HG03139 (cell line): ENCODE measurements at regions not wholly inside any gene's neighbourhood (a gene's known extent, or its start where the extent isn't known, plus 50 kb on each side); places are given as distances from the start of the nearest gene placed in this dataset.
"Not testable (repeated sequence)": the region's sequence is repeated elsewhere in the genome, so short reads cannot be mapped to it uniquely, and the experiment has no call there.

Source experiments
- ATAC-seq: cut with Tn5 transposase; IDR thresholded peaks from one replicate; pipeline ENCODE4 v1.9.1; 2021; ENCODE audit not compliant: unreplicated experiment

DNA sequence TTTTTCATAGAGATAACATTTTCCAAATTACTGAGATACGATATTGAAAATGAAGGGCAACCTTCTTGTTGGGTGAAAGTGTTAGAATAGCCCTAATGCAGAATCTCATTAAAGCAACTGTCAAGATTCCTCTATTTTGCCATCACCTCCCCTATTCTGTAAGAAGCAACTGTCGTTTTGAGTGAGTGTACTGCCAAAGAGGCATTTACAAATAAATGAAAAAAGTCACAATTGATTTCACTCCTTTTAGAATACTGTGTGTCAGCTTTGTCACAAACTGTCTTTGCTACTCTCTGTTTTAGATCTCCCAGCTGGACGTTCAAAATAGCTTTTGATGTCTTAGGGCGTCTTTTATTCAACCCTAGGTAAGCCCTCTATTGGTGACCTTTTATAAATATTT, 322.8 kb upstream of the NAALADL2 start:
- ATAC-seq = no peak

DNA sequence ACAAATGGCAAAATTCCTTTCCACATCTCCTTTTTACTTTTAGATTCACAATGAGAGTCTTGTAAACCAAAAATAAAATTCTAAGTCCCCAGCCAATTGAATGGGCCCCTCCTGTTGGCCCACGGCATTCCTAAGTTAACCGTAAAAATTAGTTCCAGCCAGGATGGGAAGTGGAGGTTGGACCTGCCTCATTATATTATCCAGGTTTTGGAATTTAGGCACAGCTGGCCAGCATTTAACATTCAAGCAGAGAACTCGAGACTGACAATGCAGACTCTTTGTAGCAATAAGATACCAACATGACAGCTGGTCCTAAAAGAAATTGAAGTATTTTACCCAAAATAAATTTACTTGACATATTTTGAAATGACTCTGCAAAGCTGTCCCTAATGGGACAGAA, 321.0 kb upstream of the NAALADL2 start:
- ATAC-seq = no peak

DNA sequence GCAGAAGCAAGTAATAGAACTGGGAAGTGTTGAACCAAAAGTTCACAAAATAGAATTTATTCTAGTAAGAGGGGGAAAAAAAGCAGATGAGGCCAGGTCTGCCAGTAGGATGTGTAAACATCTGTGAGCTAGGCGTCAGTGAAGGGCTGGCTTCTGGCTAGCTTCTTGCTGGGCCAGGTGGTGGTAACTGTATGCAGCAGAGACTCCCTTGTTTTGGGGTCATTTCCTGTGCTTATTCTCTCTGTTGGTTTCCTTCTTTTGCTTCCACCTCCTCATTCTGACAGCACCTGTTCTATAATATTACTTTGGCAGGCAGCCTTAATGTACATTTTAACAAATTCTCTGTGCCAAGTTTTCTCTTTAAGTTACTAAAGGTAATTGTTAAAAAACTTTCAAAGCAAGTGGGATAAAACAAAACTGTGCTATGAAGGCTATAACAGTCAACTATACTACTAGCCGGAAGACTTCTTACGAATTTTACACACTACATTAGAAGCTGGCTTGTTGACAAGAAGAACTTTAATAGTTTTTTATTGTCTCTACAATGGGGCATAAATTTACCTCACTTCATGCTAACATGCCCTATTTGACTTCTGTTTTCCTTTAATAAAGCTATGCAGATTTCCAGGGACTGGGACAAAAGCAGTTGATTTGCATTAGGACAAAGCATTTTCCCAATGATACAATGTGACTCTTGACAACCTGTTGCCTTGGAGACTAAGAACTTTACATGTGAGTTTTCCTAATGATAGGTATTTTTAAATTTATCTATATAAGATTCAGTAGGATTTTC, 318.8 kb upstream of the NAALADL2 start:
- ATAC-seq = no peak

- no peak for ATAC-seq
Observed at GRCh38 chr3:174541708-174542315, 317.3 kb upstream of the NAALADL2 start.

DNA sequence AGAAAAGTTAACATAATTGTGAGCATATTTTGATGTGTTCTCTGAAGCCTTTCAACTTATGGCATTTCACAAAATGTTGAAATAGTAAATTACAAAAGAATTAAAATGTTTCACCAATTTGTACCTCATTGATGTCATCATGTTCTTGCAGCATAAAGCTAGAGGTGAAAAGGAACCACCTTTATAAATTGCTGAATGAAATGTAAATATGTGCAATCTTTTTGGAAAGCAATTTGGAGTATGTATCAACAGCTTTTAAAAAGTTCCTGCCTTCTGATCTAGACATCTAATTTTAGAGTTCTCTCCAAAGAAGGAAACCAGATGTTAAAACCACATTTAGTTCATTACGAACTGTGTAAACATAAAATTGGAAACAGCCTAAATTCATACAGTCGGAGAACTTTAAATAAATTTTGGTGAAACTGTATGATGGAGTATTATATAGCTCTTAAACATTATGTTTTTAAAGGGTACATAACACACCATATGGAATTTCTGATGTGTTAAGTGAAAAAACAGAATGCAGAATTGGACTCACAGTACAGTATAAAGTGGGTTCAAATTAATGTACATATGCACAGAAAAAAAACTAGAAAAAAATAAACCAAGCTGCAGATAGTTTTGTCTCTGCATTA, 311.2 kb upstream of the NAALADL2 start:
- ATAC-seq = no peak

DNA sequence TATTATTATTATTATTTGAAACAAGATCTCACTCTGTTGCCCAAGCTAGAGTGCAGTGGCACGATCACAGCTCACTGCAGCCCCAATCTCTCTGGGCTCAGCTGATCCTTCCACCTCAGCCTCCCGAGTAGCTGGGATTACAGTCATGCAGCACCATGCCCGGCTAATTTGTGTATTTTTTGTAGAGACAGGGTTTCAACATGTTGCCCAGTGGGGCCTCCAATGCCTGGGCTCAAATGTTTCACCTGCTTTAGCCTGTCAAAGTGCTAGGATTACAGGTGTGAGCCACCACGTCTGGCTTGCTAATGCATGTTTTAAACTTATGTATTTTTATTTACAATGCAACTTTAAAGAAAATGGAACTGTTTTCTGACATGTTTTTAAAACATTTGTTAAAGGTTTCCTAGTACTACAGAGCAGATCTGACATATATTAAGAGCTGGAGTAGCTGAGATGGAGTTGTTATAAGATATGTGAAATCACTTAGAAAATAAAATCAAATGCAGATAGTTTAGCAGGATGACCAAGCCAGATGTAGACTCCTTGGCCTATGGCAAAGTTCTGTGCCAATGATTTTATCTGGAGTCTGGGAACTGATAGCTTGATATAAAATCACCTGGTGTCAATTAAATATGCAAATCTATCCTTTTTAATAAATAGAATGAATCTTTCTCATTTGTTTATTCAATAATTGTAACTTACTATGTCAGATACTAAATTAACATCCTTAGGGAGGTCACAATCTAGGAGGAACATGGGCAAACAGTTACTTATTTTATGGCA, 310.1 kb upstream of the NAALADL2 start:
- no peak for ATAC-seq

- no peak for ATAC-seq
Observed at GRCh38 chr3:174581558-174581957, 277.6 kb upstream of the NAALADL2 start.

DNA sequence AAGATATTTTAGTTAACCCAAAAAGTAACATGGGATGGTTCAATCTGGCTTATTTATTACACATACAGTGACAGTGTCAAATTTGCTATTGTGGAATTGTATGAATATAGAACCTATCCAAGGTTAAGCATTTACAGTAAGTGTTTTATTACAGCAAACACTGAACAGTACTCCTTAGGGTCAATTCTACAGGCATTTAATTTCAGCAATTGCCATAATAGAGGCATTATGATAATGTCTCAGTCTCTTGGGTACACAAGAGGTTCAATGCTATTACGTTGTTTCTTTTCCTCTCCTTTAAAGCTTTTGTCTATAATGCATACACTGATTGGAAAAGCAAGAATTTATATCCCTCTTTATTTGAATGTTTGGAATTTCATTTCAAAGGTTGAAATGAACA, 275.7 kb upstream of the NAALADL2 start:
- ATAC-seq = no peak

GRCh38 chr3:174587137-174587536, 272.0 kb upstream of the NAALADL2 start:
- ATAC-seq = not testable (repeated sequence)

DNA sequence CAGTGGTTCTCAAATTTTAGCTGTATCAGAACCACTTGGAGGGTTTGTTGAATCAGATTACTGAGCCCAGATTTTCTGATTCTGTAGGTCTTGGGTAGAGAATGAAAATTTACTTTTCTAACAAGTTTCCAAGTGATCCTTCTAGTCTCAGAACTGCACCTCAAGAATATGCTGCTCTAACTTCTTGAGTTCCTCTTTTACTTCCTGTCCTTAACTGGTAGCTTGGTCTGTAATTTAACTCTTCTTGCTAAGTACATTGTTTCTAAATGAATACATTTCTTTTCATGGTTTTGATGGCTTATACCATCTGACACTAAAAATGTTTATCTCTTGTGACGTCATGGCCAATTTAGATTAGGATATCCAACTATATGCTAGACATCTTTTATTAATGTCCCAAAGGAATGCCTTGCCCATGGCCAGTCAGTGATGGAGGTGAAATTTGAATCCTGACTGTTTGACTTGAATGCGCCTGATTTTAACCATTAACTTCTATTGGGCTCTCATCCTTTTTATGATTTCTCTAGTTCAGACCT, 262.6 kb upstream of the NAALADL2 start:
- no peak for ATAC-seq

- ATAC-seq = no peak
Observed at GRCh38 chr3:174598885-174599439, 260.2 kb upstream of the NAALADL2 start.

DNA sequence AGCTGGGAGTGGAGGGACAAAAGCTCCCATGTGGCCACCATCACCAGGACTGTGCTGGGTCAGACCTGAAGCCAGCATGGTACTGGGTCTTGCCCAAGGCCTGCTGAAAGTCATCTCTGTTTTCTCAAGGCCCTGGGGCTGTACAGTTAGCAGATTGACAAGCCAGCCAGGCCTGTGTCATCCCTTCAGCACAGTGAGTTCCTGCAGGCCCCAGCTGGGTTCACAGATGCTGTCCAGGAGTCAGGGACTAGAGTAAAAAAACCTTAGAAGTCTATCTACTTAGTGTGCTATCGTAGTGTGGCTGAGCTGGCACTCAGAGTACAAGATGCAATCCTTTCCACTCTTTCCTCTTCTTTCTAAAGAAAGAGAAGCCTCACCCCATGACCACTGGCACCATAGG, 246.0 kb upstream of the NAALADL2 start:
- ATAC-seq = no peak

DNA sequence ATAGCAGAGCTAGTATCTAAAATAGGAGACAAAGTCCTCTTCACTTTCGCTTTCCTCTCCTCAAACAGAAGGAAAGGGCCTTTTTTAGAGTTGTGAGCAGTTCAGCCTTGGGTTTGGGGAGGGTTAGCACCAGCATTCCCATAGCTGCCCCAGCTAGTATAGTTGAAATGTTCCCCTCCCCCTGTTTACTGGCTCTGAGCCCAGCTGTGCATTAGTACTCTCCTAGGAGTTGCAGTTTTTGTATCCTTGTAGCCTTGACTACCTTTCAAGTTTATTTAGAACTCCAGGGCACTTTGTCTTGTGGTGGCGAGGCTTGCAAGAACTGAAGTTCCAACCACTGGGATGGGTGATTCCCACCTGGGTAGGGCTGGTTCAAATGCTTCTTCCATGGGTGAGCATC, 245.1 kb upstream of the NAALADL2 start:
- no peak for ATAC-seq

GRCh38 chr3:174618368-174619080, 240.6 kb upstream of the NAALADL2 start:
- ATAC-seq = no peak

DNA sequence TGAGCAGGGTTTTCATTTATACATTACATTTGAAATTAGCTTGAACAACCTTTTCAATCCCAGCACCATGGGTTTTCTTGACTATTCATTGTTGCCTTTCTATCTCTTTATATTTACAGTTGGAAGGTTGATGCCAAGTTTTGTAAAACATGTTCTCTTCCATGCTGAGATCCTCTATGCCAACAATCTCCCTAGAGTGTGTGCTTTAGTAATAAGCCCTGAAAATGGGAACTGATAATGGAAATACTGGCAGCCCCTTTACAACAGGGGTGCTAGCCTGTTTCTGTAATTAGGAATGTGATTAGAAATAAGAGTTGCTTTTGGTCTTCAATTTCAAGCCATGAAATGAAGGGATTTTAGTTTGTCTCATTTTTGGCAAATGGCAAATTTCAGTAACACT, 239.9 kb upstream of the NAALADL2 start:
- no peak for ATAC-seq

DNA sequence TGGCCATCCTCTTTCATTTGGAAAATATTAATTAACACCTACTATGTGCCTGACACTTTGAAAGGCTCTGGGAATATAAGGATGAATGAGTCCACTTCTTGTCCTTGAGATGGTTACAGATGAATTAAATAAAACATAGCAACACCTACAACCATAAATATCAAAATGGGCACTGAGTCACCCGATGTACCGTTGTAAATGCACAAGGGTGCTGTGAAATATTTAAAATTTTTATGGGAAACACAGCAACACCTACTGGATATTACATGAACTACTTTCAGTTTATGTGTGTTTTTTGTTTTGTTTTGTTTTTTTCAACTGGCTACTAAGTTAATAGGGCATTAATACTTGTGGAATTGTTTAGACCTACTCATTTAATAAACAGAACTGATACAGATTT, 239.0 kb upstream of the NAALADL2 start:
- no peak for ATAC-seq

GRCh38 chr3:174620855-174621472, 238.2 kb upstream of the NAALADL2 start:
- ATAC-seq = no peak

GRCh38 chr3:174633342-174633741, 225.8 kb upstream of the NAALADL2 start:
- ATAC-seq = no peak

DNA sequence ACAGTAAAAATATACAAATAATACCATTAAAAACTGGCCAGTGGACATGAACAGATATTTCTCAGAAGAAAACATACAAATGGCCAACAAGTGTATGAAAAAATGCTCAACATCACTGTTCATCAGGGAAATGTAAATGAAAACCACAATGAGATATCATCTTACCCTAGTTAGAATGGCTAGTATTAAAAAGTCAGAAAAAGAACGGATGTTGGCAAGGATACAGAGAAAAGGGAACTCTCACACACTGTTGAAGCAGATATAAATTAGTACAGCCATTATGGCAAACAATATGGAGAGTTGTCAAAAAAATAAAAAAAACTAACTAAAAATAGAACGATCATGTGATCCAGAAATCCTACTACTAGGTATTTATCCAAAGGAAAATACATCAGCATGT, 222.7 kb upstream of the NAALADL2 start:
- ATAC-seq = no peak

- ATAC-seq = no peak
Observed at GRCh38 chr3:174639406-174639805, 219.7 kb upstream of the NAALADL2 start.
